Progenitor cell of endocrine pancreas (in vitro differentiated cells): ENCODE measurements at regions not wholly inside any gene's neighbourhood (a gene's known extent, or its start where the extent isn't known, plus 50 kb on each side); places are given as distances from the start of the nearest gene placed in this dataset.

ENCODE experiments used
- DNase-seq: peaks from one replicate; pipeline ENCODE4 v3.0.0; 2021; ENCODE audit warnings: low spot score; ENCODE audit not compliant: unreplicated experiment
- H3K27ac Mint-ChIP-seq: 2 replicates; pipeline ENCODE4 v1.8.0; 2021; ENCODE audit warnings: mild to moderate bottlenecking, moderate library complexity, mixed read lengths
- H3K27me3 Mint-ChIP-seq: 2 replicates; pipeline ENCODE4 v1.8.0; 2021; ENCODE audit warnings: mixed read lengths
- H3K36me3 Mint-ChIP-seq: 2 replicates; pipeline ENCODE4 v1.8.0; 2022; ENCODE audit warnings: mixed read lengths; ENCODE audit not compliant: insufficient read depth
- H3K4me1 Mint-ChIP-seq: 2 replicates; pipeline ENCODE4 v1.8.0; 2021; ENCODE audit warnings: low read depth, mixed read lengths
- H3K4me3 Mint-ChIP-seq: 2 replicates; pipeline ENCODE4 v1.8.0; 2021; ENCODE audit warnings: low read depth, mild to moderate bottlenecking, moderate library complexity, mixed read lengths
- H3K9me3 Mint-ChIP-seq: 2 replicates; pipeline ENCODE4 v1.8.0; 2021; ENCODE audit warnings: low read depth, mixed read lengths
- CTCF ChIP-seq: fragments of 200-600 bp; sonication (generic); IDR thresholded peaks from one replicate; pipeline ENCODE4 v1.5.0; 2021; ENCODE audit warnings: antibody characterized with exemption, mild to moderate bottlenecking; ENCODE audit not compliant: unreplicated experiment

GRCh38 chr2:185372188-185372587 lies 366.4 kb upstream of the FSIP2 start:
- Mint-ChIP-seq H3K4me3 (no peak overlapping the region), H3K9me3 (peaks cover under 1% of the 10 kb centered on the region), H3K36me3 (no peaks in the 10 kb centered on the region), H3K27ac (no peak overlapping the region), H3K4me1 (peaks cover 7% of the 10 kb centered on the region), H3K27me3 (no peaks in the 10 kb centered on the region)
- no peak for DNase-seq
- TF ChIP-seq CTCF: no peak

GRCh38 chr2:185373229-185373628 lies 365.4 kb upstream of the FSIP2 start:
- no peak for TF ChIP-seq CTCF
- Mint-ChIP-seq H3K27ac (no peak overlapping the region), H3K4me1 (peaks cover 11% of the 10 kb centered on the region), H3K4me3 (no peak overlapping the region), H3K27me3 (no peaks in the 10 kb centered on the region), H3K9me3 (peaks cover 3% of the 10 kb centered on the region), H3K36me3 (no peaks in the 10 kb centered on the region)
- DNase-seq: no peak

DNA sequence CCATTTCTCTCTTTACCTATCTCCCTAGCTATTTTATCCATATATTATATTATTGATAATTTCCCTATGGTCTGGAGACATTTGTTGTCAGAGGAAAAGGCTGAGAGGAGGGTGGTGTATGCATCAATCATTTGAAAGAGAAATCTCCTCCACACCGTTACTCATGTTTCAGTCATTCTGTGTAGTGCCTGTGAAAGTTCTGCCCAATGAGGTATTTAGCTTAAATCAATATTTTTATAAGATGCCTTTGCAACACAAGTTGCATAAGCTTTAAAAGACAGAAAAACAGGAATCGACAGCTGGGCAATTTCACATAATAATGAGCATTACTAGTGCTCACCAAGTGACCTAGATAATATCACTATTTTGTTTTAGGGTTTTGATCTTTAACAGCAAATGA lies 363.7 kb upstream of the FSIP2 start:
- H3K4me1 Mint-ChIP-seq: peaks cover 16% of the 10 kb centered on the region
- no peak for TF ChIP-seq CTCF
- peaks cover 6% of the 10 kb centered on the region for H3K9me3 Mint-ChIP-seq
- no peak overlapping the region for H3K4me3 Mint-ChIP-seq
- no peaks in the 10 kb centered on the region for H3K27me3 Mint-ChIP-seq
- H3K27ac Mint-ChIP-seq: no peak overlapping the region
- DNase-seq: no peak
- H3K36me3 Mint-ChIP-seq: no peaks in the 10 kb centered on the region

DNA sequence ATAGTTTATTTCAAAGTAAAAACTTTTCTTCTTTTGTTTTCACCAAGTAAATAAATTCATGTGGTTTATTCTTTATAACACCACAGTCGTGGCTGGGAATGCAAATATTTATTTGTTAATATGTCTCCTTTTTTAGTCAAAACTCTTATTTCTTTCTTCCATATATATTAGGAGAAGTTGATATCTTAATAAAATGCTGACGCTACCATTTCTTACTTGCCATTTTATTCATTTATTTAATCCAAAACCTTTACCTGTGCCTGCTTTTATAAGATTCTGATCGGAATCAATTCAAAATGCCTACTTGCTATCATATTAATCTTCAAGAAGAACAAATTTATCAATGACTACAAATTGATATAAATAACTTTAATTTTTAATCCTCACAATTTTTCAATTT lies 362.9 kb upstream of the FSIP2 start:
- no peak for TF ChIP-seq CTCF
- peaks cover 14% of the 10 kb centered on the region for H3K4me1 Mint-ChIP-seq
- H3K4me3 Mint-ChIP-seq: no peak overlapping the region
- H3K9me3 Mint-ChIP-seq: peaks cover 6% of the 10 kb centered on the region
- no peaks in the 10 kb centered on the region for H3K36me3 Mint-ChIP-seq
- no peak for DNase-seq
- H3K27ac Mint-ChIP-seq: no peak overlapping the region
- H3K27me3 Mint-ChIP-seq: no peaks in the 10 kb centered on the region

- Mint-ChIP-seq H3K27me3 (no peaks in the 10 kb centered on the region), H3K4me3 (no peak overlapping the region), H3K36me3 (no peaks in the 10 kb centered on the region), H3K4me1 (peaks cover 27% of the 10 kb centered on the region), H3K27ac (peak overlapping the region; percentile 81), H3K9me3 (peaks cover 6% of the 10 kb centered on the region)
- no peak for DNase-seq
- no peak for TF ChIP-seq CTCF
Measured at GRCh38 chr2:185381631-185382030, 357.0 kb upstream of the FSIP2 start.
